GM18520 (cell line): ENCODE measurements at regions not wholly inside any gene's neighbourhood (a gene's known extent, or its start where the extent isn't known, plus 50 kb on each side); places are given as distances from the start of the nearest gene placed in this dataset.

ENCODE experiments used
- ATAC-seq: cut with Tn5 transposase; IDR thresholded peaks from one replicate; pipeline ENCODE4 v1.9.1; 2021; ENCODE audit not compliant: unreplicated experiment

DNA sequence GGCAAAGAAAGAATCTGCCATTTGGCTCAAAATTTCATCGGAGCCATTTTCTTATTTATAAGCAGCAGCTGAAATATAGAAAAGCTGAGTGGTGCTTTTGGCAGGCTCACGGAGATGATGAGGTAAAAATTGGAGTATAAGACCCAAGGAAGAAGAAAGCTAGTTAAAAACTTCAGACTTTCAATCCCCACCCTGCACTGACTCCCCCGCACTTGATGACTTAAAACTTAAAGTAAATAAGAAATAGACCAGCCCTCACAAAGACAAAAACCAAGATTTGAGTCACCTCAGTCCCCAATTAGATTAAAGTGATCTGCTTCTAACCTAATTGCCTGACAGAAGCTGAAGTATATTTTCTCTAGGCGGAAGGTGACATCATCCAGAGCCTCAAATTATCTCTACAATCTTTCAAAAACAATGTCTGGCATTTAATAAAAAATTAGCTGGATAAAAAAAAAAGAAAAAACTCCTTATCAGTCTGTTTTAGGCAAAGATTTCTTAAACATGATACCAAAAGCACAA is 124.0 kb upstream of the PJA2 start:
- ATAC-seq: no peak

DNA sequence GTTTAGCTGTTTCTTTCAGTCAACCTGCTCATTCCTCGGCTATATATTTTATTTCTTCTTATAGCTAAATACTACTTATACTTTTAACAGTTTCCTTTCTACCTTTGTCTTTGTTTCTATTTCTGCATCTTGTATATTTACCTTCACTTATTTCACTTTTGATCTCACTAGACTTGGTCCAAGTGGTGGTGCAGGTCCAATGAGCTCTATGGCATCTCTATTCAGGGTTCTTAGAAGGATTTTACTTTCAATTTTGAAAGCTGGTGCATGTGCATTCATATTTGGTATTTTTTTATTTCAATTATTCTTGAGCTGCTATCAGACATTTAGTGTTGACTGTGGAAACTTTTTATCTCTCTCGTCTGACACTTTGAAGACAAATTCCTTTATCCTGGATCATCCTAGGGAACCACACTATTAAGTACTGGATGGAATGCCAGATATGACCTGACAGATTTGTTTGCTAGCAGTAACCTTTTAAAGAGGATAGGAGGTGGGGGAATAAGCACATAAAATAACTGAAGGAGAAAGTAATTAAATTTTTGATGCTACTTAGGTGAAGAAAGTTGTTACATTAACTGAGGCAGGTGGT is 123.1 kb upstream of the PJA2 start:
- ATAC-seq: no peak

DNA sequence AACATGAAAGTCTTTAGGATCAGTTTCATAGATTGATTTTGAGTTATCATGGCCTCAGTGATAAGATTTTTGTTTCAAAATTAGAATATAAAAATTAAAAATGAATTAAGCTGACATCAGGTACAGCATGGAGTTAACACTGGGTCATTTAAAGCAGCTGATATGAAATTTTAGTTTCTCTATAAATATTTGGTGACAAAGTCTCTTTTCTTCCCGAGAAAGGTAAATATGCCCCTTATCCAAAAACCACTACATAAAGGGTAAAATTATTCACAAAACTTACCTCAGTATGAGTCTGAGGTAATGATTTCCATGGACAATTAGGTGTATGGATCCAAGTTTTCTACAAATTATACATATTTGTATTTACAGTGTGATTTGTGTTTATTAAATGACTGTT is 121.5 kb upstream of the PJA2 start:
- no peak for ATAC-seq

DNA sequence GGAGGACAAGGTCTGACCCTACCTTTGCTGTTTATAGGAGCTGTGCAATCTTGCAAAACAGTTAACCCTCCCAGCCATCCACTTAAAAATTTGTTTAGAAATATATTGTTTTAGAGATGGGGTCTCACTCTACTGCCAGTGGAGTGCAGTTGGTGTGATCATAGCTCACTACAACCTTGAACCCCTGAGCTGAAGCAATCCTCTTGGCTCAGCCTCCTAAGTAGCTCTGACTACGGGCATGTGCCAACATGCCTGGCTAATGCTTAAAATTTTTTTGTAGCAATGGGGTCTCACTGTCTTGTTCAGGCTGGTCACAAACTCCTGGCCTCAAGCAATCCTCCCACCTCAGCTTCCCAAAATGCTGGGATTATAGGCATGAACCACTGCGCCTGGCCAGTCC is 120.2 kb upstream of the PJA2 start:
- ATAC-seq: no peak

DNA sequence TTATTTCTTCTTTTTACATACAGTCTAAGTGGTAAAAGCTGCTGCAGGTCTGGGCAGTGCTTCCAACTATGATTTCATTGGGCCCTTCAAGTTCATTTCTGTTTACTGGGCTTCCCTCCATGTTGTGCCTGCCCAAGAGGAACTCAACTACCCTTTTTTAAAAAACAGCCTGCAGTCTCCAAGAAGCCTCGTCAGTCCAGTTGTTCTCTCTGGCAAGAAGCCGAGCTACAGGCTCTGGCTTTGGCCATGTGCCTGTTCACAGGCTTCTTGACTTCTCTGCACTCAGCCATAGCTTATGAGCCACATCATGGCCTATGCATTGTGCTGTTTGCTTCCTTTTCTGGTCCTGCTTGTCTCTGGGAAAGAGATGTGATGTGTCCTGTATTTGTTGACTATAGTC is 119.7 kb upstream of the PJA2 start:
- no peak for ATAC-seq

DNA sequence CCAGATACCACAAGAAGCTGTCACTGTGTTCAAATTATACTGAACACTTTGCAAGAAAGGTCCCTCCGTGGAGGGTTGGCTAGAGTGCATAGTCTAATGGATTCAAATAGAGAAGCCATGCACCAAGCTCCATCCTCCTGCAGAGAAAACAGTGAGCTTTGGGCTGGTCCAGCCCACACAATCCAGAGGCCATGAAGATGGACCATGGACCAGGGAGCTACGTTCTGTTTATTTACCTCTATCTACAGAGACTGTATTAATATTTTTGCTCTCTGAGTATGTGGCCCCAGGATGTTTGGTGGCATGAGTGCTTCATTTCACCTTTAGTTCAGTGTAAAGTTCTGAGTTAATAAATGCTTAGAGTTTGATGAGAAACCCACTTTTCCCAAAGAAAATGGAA is 114.8 kb upstream of the PJA2 start:
- no peak for ATAC-seq

DNA sequence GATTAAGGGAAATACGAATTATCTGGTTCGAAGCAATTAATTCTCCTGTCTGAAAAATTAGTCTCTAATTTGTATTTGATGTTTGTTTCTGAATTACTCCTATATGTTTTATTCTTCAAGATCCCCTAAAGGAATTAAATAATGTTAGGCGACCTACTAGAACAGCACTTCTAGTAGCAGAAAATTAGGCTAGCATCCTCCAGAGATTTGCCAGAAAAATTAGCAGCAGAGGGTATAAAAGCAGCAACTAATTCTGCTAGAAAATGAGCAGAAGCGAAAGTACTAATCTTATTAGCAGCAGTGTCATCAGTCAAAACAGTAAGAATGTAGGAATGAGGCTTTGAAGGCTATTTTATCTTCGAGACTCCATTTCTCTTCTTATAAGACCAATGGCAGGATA is 114.3 kb upstream of the PJA2 start:
- ATAC-seq: no peak

DNA sequence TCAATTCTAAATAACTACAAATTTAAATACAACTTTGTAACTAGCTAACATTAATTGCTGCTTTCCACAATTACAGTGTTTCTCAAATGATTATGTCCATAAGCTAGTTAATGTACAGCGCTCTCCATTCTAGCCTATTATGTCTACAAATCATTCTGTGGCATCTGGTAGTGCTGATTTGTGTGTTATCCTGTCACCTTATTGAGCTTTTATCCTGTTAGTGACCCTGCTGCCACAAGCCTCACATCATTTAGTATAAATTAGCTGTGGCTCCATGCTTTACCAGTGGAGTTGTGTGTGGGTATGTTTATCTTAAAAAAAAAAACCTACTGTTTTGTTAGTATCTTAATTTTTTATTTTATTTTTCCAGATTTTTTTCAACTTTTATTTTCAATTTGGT is 112.6 kb upstream of the PJA2 start:
- no peak for ATAC-seq

DNA sequence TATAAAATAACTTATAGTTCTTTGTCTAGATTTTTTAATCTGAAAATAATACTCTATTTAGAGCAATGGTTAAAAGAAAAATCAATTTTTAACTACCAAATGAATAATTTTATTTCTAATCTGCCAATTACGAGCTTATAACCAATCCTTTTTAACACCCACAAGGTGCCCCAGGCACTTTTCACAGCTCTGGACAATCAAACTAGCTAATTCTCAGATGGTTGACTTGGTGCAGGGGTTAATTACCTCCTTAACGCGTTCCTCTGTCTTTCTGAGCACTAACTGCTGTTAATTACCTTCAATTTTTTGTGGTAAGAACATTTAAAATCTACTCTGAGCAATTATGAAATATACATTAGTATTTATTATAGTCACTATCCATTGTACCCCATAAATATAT is 109.6 kb upstream of the PJA2 start:
- ATAC-seq: no peak

DNA sequence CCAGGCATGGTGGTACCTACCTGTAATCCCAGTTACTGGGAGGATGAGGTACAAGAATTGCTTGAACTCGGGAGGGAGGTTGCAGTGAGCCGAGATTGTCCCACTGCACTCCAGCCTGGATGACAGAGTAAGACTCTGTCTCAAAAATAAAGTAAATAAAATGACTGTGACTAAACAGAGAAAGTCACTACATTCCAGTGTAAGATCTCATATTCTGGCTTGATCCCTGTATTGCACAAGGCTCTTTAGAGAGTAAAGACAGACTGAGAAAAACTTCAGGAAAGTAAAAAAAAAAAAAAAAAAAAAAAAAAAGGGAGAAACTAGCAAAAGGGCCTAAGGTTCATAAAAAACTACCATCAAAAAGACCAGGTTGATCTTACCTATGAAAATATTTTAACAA is 106.6 kb upstream of the PJA2 start:
- ATAC-seq: no peak

DNA sequence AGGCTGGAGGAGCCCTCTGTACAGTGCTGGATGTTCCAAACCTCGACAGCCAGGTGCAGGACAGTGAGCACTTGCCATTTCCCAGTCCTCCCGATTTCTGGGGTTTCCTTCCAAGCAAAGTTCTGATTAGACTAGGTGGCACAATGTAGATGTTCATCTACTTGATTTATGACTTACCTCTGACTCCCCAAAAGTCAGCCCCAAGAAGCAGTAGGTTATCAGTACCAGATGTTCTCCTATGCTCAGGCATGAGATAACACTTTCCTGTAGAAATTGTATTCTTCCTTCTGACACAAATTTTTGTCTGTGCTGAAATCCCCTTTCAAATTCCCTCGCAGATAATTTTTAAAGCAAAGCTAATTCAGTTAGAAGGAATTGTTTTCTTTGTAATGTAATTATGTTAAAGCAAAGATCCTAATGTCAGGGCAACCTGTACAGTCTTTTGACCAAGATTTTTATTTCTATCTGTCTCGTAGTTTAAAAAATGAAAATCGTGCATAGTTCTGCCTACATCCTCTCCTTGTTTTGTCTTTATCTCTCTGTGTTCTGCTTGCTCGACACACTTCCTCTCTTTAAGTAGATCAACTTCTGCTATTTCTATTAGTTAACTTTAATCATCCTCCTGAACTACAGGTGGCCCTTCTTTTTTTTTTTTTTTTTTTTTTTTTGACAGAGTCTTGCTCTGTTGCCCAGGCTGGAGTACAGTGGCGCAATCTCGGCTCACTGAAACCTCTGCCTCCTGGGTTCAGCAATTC is 102.4 kb upstream of the PJA2 start:
- ATAC-seq: no peak

DNA sequence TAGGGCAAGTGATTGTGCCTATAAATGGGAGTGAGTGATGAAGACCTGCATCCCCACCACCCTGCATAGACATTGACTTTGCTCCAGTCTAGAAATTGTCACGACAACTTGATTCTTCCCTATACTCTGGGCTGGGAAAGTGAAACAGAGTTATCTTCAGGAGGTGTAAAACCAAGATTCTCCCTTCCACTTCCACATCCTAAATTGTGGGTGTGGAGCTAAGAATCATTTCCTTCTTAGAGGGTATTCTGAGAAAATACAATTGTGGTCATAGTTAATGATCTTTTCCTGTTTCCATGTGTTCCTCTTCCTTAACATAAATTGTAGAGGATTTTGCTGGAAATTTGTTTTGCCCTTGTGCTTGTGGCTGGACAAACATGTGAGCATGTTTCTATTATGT is 96.8 kb upstream of the PJA2 start:
- ATAC-seq: no peak

DNA sequence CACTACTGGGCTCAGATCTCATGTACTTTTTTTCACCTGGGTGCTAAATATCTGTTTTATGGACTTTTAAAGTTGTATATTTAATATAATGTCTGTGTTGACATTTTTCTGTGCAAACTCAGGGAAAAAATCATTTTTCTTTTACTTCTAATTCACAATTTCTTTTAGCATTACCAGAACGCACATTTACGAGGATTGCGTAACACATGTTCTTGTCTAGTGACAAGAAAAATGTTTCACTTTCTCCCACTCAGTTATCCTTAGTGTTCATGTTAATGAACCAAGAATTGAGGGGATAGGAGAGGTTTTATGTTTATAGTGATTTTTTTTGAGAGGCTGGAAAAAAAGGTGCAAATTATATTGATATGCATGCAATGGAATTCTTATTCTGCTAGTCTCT is 86.3 kb upstream of the PJA2 start:
- ATAC-seq: no peak

DNA sequence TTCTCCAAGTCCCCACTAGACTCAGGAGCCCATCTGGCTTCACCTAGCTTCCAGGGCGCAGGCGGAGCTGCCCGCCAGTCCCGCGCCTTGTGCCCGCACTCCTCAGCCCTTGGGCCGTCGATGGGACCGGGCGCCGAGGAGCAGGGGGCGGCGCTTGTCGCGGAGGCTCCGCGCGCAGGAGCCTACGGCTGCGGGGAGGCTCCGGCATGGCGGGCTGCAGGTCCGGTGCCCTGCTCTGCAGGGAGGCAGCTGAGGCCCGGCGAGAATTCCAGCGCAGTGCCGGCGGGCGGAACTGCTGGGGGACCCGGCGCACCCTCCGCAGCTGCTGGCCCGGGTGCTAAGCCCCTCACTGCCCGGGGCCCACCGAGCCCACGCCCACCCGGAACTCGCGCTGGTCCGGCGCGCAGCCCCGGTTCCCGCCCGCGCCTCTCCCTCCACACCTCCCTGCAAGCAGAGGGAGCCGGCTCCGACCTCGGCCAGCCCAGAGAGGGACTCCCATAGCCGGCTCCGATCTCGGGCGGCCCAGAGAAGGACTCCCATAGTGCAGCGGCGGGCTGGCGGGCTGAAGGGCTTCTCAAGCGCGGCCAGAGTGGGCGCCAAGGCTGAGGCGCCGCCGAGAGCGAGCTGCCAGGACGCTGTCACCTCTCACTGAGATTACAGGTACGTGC is 78.1 kb upstream of the PJA2 start:
- ATAC-seq: no peak

DNA sequence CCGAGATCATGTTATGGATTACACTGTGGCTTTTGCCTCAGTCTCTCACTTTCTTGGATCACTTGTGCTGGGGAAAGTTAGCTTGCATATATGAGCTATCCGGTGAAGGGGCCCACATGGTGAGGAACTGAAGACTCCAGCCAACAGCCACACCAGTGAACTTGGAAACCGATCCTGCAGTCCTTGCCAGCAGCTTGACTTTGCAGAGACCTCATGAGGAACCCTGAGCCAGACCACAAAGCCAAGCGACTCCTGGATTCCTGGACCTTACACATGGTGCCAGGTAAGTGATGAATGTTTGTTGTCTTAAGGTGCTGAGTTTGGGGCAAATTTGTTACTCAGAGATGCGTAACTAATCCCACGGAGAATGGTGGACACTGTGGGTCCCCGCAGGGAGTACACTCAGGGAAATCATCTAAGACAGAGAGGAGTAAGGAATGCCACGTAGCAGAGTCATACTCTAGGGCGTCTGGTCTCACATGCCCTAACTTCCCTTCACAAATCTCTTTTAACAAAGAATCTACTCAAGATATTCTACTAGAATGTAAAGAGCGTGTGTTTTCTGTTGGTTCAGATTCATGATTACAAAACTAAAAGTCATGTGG is 76.5 kb upstream of the PJA2 start:
- ATAC-seq: no peak

DNA sequence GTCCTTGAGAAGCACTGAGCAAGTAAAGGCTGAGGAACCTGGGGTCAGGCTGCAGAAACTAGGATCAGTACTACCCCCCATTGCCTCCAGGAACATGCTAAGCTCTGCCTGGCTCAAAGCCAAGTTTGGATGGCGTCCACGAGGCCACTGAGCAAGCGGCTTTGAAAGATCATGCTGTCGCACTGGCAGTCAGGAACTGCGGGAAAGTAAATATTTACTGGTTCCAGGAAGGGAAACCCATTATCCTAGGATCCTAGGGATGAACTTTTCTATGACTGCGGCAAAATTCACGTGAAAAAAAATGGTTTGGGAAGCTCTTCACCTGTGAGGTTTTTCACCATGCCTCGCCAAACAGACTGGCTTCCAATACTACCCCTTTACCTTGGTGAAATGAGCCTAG is 75.3 kb upstream of the PJA2 start:
- no peak for ATAC-seq

DNA sequence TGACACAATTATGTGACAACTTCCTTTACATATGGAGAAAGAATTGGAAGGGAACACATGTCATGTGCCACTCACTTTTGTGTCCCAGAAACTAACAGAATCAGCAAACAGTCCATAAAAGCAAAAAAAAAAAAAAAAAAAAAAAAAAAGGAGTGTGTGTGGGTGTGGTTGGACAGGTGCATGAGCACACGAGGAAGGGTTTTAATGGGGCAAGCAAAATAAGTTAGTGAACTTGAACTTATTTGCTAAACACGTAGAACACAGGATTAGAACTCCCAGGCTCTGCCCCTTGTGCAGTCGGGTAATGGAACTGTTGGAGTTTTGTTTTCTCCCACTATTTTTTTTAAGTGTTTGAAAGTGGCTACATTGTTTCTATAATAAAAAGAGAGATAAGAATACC is 74.8 kb upstream of the PJA2 start:
- no peak for ATAC-seq

DNA sequence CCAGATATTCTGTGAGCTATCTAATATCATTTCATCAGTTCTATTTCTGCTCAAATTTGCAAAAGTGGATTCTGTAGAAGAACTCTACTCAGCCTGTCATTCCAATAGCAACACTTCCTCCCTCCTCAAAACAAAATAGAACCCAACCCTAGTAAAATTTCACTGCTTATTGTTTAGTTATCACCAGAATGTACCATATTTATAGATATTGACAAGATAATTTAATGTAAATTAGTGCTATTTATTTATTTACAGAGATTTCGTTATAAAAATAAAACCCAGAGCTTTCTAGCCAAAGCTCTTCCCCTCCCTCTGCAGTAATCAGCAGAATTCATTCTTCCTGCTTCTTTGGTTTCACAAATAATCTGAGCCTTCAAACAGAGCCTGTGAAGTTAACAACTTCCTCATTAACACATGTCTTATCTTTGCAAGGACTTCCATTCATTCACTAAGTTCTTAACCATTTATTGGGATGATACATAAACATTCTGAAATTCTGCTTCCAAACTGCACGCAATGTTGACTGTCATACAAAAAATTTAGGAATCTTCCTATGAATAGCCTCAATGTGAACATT is 73.7 kb upstream of the PJA2 start:
- ATAC-seq: no peak

DNA sequence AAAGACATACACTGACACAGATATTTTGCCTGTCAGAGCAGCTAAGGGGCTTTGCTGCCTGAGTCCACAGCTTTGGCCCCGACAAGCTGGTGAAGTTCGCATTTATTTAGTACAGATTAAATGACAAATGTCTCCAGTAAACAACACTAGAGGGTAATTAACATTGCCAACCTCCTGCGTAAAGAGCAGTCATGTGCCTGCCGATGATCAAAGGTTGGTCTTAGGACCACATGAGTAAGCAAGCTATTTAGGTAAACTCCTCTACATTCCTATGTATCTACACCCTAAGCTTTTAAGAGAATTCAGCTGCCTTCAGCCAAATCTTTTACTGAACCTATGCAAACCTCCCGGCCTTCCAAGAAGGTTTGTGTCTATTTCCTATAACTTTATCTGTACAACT is 73.0 kb upstream of the PJA2 start:
- no peak for ATAC-seq

DNA sequence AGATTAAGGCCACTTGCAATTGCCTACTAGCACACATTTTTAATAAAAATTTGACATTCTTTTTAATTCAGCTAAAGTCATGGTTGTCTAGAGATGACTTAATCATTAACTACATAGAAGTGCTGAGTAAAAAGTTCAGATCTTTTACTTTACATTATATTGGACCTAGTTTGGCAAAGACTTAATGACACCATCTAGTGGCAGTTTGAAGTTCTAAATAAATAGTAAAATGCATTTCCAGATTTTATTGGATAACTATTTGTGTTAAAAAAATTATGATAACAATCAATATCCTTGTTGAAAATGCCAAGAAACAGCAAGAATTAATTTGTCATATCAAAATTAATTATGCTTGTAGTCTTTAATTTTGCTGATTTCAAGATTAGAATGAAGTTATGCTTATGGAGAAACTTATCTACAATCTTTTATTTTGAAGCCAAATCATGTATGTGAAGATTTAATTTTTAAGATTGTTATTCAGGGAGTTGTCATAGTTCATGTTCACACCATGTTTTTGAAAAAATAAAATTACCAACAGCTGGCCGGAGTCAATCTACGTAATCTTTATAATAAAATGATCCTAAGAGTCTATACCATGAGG is 69.6 kb upstream of the PJA2 start:
- no peak for ATAC-seq

DNA sequence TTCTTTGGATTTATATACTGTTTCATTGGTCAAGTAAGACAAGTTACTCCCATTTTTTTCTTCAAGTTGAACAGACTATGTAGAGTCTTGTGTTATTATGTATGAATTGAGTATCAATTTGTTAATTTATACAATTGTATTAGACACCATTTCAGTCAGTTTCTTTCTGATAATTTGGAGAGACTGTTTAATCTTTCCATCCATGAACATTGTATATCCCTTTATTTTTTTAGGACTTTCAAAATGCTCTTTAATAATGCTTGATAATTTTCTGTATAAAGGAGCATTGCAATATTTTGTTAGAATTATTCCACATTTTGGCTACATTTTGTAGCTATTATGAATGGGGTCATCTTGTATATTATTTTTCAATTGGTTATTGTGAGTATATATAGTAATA is 69.1 kb upstream of the PJA2 start:
- no peak for ATAC-seq
